GM12892 (cell line): ENCODE measurements at regions not wholly inside any gene's neighbourhood (a gene's known extent, or its start where the extent isn't known, plus 50 kb on each side); places are given as distances from the start of the nearest gene placed in this dataset.

ENCODE experiments used
- DNase-seq: peaks from one replicate; pipeline ENCODE4 v3.0.0; 2011; ENCODE audit not compliant: insufficient read length
- FAIRE-seq: peaks from 2 replicates; lab custom pipeline; 2011; peaks lifted over from hg19 to GRCh38; lab: Jason Lieb, UNC
- POLR2A ChIP-seq: IDR thresholded peaks from 2 replicates; pipeline ENCODE4 v1.6.1; 2011; ENCODE audit warnings: low read depth, low read length, control low read depth
- POLR2AphosphoS5 ChIP-seq: IDR thresholded peaks from 2 replicates; pipeline ENCODE4 v1.6.1; 2011; ENCODE audit warnings: low read depth, low read length, control low read depth
- TAF1 ChIP-seq: IDR thresholded peaks from 2 replicates; pipeline ENCODE4 v1.6.1; 2011; ENCODE audit warnings: low read depth, mild to moderate bottlenecking, control low read depth, low read length, borderline replicate concordance

- FAIRE-seq (no peak), DNase-seq (no peak)
- TF ChIP-seq POLR2A (no peak), POLR2AphosphoS5 (no peak), TAF1 (no peak)
Observed at GRCh38 chr21:23438081-23438480, 2169.2 kb downstream of the MRPL39 start.

DNA sequence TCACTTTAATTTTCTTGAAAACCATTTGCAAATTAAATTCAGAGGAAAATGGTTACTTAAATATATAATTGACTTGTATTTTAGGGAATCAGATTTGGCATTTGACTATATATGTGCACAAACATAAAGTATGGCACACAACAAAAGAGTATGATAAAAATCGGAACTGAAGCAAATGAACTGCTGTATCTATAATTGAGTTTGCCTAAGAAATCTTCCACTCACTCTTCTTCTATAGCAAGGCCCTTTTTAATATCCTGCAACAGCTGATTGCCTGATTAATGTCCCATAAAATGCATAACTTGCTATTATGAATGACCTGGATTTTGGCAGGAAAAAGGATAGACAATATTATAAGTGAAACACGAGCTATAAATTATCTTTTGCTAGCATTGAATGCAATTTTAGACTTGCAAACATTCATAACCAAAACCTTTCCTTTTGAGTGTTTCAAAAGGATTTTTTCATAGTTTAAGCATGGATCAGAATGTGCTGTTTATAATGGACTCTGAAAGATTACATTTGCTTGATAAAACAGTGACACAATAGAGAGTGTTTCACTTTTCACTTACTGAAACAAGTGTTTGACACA is 2204.3 kb downstream of the MRPL39 start:
- DNase-seq (no peak), FAIRE-seq (no peak)
- no peak for TF ChIP-seq POLR2A
- TF ChIP-seq TAF1 = no peak
- no peak for TF ChIP-seq POLR2AphosphoS5

DNA sequence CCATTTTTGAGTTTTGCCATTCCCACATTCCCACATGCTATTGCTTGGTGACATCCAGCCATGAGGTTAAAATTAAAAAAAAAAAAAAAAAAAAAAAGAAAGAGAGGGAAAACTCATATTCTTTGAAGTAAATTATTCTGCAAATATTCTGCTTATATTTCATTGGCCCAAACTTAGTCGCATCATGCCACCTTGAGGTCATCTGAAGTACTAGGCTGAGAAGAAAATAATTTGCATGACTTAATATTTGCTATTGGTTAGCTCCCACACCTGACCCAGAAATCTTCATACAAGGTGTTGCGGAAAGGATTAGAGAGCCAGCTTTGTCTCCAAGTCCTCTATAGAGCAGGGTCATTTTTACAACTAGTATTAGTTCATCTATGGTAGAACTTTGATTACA is 2206.0 kb downstream of the MRPL39 start:
- DNase-seq (no peak), FAIRE-seq (no peak)
- TF ChIP-seq TAF1 = no peak
- TF ChIP-seq POLR2AphosphoS5 = no peak
- no peak for TF ChIP-seq POLR2A

- FAIRE-seq (no peak), DNase-seq (no peak)
- TF ChIP-seq POLR2A (no peak), TAF1 (no peak), POLR2AphosphoS5 (no peak)
Observed at GRCh38 chr21:23398726-23399125, 2208.6 kb downstream of the MRPL39 start.

DNA sequence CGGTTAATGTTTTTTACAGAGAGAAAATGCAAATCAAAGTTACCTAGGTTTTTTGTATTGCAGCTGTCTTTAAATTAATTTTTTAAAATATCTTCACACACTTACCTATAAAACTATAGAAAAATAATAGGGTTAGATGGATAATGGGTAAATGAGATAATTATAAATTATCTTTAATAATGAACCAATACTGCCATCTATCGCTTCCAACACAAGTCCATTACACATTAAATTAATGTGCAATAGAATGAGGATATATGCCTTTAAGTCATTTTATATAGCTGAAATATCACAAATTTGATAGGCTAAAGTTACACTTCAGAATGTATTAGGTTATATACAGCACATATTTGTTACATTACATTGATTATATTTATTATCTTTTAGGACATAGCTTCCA is 2212.8 kb downstream of the MRPL39 start:
- no peak for FAIRE-seq
- DNase-seq = no peak
- TF ChIP-seq TAF1 = no peak
- TF ChIP-seq POLR2AphosphoS5 = no peak
- TF ChIP-seq POLR2A = no peak

DNA sequence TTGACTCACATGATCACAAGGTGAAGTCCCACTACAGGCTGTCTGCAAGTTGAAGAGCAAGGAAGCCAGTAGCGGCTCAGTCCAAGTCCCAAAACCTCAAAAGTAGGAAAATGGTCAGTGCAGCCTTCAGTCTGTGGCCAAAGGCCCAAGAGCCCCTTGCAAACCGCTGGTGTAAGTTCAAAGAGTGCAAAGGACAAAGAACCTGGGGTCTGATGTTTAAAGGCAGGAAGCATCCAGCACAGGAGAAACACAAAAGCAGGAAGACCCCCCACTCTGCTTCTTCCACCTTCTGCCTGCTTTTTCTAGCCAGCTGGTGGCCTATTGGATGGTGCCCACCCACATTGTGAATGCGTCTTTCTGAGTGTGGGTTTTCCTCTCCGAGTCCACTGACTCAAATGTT is 2222.6 kb downstream of the MRPL39 start:
- FAIRE-seq (no peak), DNase-seq (no peak)
- TF ChIP-seq POLR2AphosphoS5 = no peak
- no peak for TF ChIP-seq POLR2A
- TF ChIP-seq TAF1 = no peak

DNA sequence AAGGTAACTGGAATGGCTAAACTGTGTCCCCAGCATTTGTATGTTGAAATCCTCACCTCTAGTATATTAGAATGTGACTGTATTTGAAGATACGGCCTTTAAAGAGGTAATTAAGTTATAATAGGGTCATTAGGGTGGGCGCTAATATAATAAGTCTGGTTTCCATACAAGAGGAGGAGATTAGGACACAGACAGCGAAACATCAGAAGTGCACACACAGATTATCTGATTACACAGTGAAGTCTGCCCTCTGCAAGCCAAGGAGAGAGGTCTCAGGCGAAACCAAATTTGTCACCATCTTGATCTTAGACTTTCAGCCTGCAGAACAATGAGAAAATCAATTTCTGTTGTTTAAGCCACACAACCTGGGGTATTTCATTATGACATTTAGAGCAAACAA is 2233.1 kb downstream of the MRPL39 start:
- DNase-seq (no peak), FAIRE-seq (no peak)

GRCh38 chr21:23356905-23357304 is 2250.4 kb downstream of the MRPL39 start:
- TF ChIP-seq TAF1 (no peak), POLR2A (no peak), POLR2AphosphoS5 (no peak)
- DNase-seq = no peak
- no peak for FAIRE-seq

More for the DNA sequence above, 2233.1 kb downstream of the MRPL39 start:
- TF ChIP-seq POLR2A = no peak
- no peak for TF ChIP-seq TAF1
- TF ChIP-seq POLR2AphosphoS5 = no peak

- no peak for TF ChIP-seq POLR2A
- FAIRE-seq (no peak), DNase-seq (no peak)
Observed at GRCh38 chr21:23316190-23316589, 2291.1 kb downstream of the MRPL39 start.

DNA sequence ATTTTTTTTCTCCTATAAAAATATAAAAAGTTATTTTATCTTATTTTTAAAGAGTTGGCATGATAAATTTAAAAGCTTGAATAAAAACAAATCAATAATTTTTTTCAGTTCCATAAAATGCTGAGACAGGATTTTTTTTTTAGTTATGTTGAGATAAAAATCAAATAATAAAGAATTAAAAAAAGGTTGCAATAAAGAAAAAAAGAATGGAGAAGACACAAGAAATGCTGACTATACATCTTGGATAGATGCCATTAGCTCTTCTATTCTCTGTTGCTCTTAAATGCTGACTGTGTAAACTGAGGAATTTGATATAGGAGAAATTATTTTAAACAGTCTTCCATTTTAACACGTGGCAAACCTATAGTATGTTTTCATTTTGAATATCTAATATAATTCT is 2298.5 kb downstream of the MRPL39 start:
- DNase-seq (no peak), FAIRE-seq (no peak)
- TF ChIP-seq TAF1 = no peak
- no peak for TF ChIP-seq POLR2AphosphoS5
- TF ChIP-seq POLR2A = no peak

DNA sequence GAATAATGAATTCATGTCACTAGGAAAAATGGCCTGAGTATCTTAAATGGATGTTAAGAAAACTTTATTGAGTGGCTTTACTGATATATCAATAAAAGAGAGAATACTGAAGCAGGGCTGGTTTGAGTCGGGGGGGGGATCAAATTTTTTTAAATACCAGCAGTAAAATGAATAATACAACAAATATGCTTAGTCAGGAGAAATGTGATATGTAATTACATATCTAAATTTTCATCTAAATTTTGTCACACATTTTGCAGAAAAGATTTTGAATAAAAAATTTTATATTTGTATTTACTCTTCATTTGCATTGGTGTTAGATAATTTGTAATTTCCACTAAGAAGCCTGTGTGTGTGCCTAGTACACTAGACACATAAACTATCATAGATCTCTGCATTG is 2300.2 kb downstream of the MRPL39 start:
- no peak for FAIRE-seq
- no peak for DNase-seq
- no peak for TF ChIP-seq POLR2A
- no peak for TF ChIP-seq POLR2AphosphoS5
- TF ChIP-seq TAF1 = no peak

- DNase-seq (no peak), FAIRE-seq (no peak)
- no peak for TF ChIP-seq TAF1
- TF ChIP-seq POLR2A = no peak
- TF ChIP-seq POLR2AphosphoS5 = no peak
Observed at GRCh38 chr21:23292292-23292691, 2294.1 kb downstream of the NCAM2 start.

DNA sequence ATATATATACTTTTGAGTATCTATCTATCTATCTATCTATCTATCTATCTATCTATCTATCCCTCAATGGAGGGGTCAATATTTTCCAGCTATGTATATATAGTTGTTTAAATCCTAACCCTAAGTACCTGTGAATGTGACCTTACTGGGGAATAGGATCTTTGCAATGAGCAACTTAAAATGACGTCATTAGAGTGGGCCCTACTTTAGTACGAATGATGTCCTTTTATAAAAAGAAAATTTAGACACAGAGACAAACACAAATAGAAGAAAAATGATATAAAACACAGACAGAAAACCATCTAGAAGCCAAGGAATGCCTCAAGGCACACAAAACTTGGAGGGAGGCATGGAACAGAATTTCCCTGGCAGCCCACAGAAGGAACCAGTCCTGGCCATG is 2283.7 kb downstream of the NCAM2 start:
- FAIRE-seq = no peak
- no peak for DNase-seq
- TF ChIP-seq POLR2AphosphoS5 (no peak), TAF1 (no peak), POLR2A (no peak)

DNA sequence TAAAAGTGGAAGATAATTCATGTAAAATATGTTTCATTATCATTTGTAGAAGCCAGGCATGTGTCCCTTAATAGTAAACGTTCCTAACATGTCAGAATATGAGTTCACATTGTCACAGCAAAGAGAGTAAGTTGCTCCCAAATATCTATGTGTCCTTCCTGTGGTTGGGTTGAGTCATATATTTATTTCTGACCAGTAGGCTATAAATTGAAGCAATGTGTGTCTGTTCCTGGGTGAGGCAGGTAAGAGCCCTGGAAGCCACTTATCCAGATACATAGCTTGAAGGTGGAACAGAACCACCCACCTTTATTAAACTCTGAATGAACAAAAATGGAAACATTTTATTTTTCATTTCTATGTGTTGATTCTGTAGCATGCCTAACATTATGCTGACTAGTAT is 2251.6 kb downstream of the NCAM2 start:
- DNase-seq = no peak
- TF ChIP-seq POLR2AphosphoS5 (no peak), TAF1 (no peak), POLR2A (no peak)

More for the DNA sequence above, 2251.6 kb downstream of the NCAM2 start:
- no peak for FAIRE-seq
